ENCODE measurements at regions not wholly inside any gene's neighbourhood (a gene's known extent, or its start where the extent isn't known, plus 50 kb on each side); places are given as distances from the start of the nearest gene placed in this dataset.
"Not testable (repeated sequence)": the region's sequence is repeated elsewhere in the genome, so short reads cannot be mapped to it uniquely, and the experiment has no call there.

DNA sequence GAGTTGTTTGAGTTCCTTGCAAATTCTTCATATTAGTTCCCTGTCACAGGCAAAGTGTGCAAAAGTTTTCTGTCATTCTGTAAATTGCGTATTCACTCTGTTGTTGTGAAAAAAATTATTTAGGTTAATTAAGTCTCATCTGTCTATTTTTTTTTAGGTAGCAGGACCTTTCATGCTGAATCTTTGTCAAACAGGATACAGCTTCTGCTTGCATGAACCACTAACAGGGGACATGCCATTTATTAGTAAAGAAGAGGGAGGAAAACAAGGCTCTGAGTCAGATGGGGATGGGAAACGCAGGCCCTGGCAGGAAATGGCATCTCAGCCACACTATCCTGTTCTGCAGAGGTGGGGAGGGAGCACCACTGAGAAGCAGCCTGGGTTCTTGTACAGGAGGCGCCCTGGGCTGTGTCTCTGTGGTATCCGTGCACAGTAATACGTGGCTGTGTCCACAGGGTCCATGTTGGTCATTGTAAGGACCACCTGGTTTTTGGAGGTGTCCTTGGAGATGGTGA lies 1243.8 kb downstream of the TMEM121 start:
- TF ChIP-seq, protein P1, sequence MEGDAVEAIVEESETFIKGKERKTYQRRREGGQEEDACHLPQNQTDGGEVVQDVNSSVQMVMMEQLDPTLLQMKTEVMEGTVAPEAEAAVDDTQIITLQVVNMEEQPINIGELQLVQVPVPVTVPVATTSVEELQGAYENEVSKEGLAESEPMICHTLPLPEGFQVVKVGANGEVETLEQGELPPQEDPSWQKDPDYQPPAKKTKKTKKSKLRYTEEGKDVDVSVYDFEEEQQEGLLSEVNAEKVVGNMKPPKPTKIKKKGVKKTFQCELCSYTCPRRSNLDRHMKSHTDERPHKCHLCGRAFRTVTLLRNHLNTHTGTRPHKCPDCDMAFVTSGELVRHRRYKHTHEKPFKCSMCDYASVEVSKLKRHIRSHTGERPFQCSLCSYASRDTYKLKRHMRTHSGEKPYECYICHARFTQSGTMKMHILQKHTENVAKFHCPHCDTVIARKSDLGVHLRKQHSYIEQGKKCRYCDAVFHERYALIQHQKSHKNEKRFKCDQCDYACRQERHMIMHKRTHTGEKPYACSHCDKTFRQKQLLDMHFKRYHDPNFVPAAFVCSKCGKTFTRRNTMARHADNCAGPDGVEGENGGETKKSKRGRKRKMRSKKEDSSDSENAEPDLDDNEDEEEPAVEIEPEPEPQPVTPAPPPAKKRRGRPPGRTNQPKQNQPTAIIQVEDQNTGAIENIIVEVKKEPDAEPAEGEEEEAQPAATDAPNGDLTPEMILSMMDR (IDR thresholded peaks at IDR 0.05): not testable (repeated sequence)
- not testable (repeated sequence) for TF ChIP-seq POLR2A, POLR2AphosphoS5 (IDR thresholded peaks at IDR 0.05)

All from stomach (tissue), 4 donors.